ENCODE measurements at regions not wholly inside any gene's neighbourhood (a gene's known extent, or its start where the extent isn't known, plus 50 kb on each side); places are given as distances from the start of the nearest gene placed in this dataset.

DNA sequence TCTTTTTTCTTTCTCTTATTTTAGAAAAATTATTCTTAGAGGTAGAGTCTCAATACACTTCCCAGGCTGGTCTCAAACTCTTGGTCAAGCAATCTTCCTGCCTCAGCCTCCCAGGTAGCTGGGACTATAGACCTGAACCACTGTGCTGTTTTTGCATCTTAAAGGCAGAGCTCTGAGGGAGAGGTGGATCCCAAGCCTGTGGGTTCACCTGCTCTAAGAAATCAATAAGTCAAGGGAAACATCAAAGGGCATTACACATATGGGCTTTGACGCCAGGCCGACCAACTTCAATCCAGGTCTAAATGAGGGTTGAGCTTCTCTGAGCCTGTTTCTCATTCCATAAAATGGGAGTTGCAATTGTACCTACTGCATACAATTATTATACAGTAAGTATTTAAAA, 223.9 kb downstream of the LY86 start:
- ChIA-PET CTCF (interaction anchor here (1.2 kb wide), 1 partner anchor 431 kb away, joined by 4 read pairs; no protein-coding TSS in a partner anchor), POLR2A (no interaction called here)
- no peaks in the 10 kb centered on the region; the same call in 1 of the 2 replicates for H3K4me1 ChIP-seq (ENCODE audit: control insufficient read depth, insufficient read depth, low read length)
- no peaks in the 10 kb centered on the region for H3K9me3 ChIP-seq (ENCODE audit: control insufficient read depth, insufficient read depth, low read depth, low read length)
- no peak overlapping the region for H3K4me3 ChIP-seq (ENCODE audit: low read depth, low read length)
- no peak for TF ChIP-seq ZNF600 (tag by site-specific recombination; IDR thresholded peaks at IDR 0.05)
- no peak for TF ChIP-seq ZNF558 (tag by site-specific recombination; IDR thresholded peaks at IDR 0.05)
- no peak for TF ChIP-seq ZNF580 (tag by site-specific recombination; IDR thresholded peaks at IDR 0.05)
- TF ChIP-seq ZNF18 (tag by site-specific recombination; IDR thresholded peaks at IDR 0.05), result no peak
- TF ChIP-seq BCL11A (tag by site-specific recombination; IDR thresholded peaks at IDR 0.05; ENCODE audit: low read depth), result no peak
- TF ChIP-seq ZNF48 (tag by site-specific recombination; IDR thresholded peaks at IDR 0.05), result no peak
- TF ChIP-seq ZNF768 (tag by site-specific recombination; IDR thresholded peaks at IDR 0.05), result no peak
- no peak for TF ChIP-seq ZNF548 (tag by site-specific recombination; IDR thresholded peaks at IDR 0.05)
- no peak for TF ChIP-seq ZNF266 (tag by site-specific recombination; IDR thresholded peaks at IDR 0.05; ENCODE audit: low read depth)
- no peak for TF ChIP-seq RBAK (tag by site-specific recombination; IDR thresholded peaks at IDR 0.05)
- TF ChIP-seq ZNF623 (tag by site-specific recombination; IDR thresholded peaks at IDR 0.05), result no peak
- TF ChIP-seq ZNF561 (tag by site-specific recombination; IDR thresholded peaks at IDR 0.05; ENCODE audit: borderline replicate concordance), result no peak
- no peak for TF ChIP-seq ZNF211 (tag by site-specific recombination; IDR thresholded peaks at IDR 0.05; ENCODE audit: low read depth)
- no peak for TF ChIP-seq ZNF23 (tag by site-specific recombination; IDR thresholded peaks at IDR 0.05; ENCODE audit: borderline replicate concordance)
- H3K36me3 ChIP-seq (ENCODE audit: control insufficient read depth in 2 of 2, insufficient read depth in 1 of 2, low read length in 2 of 2), result no peaks in the 10 kb centered on the region
- H3K27ac ChIP-seq (ENCODE audit: extremely low read depth, low read depth, low read length), result no peak overlapping the region

- no peaks in the 10 kb centered on the region for H3K9me3 ChIP-seq (ENCODE audit: control insufficient read depth, insufficient read depth, low read depth, low read length)
- CTCF ChIA-PET, result interaction anchor here (0.9 kb wide), 1 partner anchor 428 kb away, joined by 8 read pairs; no protein-coding TSS in a partner anchor
- no peak overlapping the region for H3K27ac ChIP-seq (ENCODE audit: extremely low read depth, low read depth, low read length)
- H3K36me3 ChIP-seq (ENCODE audit: control insufficient read depth in 2 of 2, insufficient read depth in 1 of 2, low read length in 2 of 2), result no peaks in the 10 kb centered on the region
- H3K4me1 ChIP-seq (ENCODE audit: control insufficient read depth, insufficient read depth, low read length), result no peaks in the 10 kb centered on the region; the same call in 1 of the 2 replicates
- no peak overlapping the region for H3K4me3 ChIP-seq (ENCODE audit: low read depth, low read length)
- POLR2A ChIA-PET, result no interaction called here
- TF ChIP-seq MEIS1 (CRISPR knock-in tag; IDR thresholded peaks at IDR 0.05; ENCODE audit: borderline replicate concordance) (no peak), ZBTB7A (tag by site-specific recombination; IDR thresholded peaks at IDR 0.05; ENCODE audit: low read depth) (no peak), ZBTB1 (tag by site-specific recombination; IDR thresholded peaks at IDR 0.05) (no peak), ZNF214 (tag by site-specific recombination; IDR thresholded peaks at IDR 0.05; ENCODE audit: borderline replicate concordance) (no peak), ZNF610 (tag by site-specific recombination; IDR thresholded peaks at IDR 0.05; ENCODE audit: borderline replicate concordance) (no peak), SETDB1 (IDR thresholded peaks at IDR 0.05; ENCODE audit: insufficient read length, low read length) (no peak), ZNF148 (tag by site-specific recombination; IDR thresholded peaks at IDR 0.05; ENCODE audit: borderline replicate concordance) (no peak), ZNF623 (tag by site-specific recombination; IDR thresholded peaks at IDR 0.05) (no peak), ZNF473 (tag by site-specific recombination; IDR thresholded peaks at IDR 0.05) (no peak), ZFP37 (tag by site-specific recombination; IDR thresholded peaks at IDR 0.05) (no peak), ZNF76 (tag by site-specific recombination; IDR thresholded peaks at IDR 0.05; ENCODE audit: borderline replicate concordance, low read depth) (no peak)
- TF ChIP-seq, protein P1, sequence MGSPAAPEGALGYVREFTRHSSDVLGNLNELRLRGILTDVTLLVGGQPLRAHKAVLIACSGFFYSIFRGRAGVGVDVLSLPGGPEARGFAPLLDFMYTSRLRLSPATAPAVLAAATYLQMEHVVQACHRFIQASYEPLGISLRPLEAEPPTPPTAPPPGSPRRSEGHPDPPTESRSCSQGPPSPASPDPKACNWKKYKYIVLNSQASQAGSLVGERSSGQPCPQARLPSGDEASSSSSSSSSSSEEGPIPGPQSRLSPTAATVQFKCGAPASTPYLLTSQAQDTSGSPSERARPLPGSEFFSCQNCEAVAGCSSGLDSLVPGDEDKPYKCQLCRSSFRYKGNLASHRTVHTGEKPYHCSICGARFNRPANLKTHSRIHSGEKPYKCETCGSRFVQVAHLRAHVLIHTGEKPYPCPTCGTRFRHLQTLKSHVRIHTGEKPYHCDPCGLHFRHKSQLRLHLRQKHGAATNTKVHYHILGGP (tag by site-specific recombination; IDR thresholded peaks at IDR 0.05), result no peak
- TF ChIP-seq, protein P2, sequence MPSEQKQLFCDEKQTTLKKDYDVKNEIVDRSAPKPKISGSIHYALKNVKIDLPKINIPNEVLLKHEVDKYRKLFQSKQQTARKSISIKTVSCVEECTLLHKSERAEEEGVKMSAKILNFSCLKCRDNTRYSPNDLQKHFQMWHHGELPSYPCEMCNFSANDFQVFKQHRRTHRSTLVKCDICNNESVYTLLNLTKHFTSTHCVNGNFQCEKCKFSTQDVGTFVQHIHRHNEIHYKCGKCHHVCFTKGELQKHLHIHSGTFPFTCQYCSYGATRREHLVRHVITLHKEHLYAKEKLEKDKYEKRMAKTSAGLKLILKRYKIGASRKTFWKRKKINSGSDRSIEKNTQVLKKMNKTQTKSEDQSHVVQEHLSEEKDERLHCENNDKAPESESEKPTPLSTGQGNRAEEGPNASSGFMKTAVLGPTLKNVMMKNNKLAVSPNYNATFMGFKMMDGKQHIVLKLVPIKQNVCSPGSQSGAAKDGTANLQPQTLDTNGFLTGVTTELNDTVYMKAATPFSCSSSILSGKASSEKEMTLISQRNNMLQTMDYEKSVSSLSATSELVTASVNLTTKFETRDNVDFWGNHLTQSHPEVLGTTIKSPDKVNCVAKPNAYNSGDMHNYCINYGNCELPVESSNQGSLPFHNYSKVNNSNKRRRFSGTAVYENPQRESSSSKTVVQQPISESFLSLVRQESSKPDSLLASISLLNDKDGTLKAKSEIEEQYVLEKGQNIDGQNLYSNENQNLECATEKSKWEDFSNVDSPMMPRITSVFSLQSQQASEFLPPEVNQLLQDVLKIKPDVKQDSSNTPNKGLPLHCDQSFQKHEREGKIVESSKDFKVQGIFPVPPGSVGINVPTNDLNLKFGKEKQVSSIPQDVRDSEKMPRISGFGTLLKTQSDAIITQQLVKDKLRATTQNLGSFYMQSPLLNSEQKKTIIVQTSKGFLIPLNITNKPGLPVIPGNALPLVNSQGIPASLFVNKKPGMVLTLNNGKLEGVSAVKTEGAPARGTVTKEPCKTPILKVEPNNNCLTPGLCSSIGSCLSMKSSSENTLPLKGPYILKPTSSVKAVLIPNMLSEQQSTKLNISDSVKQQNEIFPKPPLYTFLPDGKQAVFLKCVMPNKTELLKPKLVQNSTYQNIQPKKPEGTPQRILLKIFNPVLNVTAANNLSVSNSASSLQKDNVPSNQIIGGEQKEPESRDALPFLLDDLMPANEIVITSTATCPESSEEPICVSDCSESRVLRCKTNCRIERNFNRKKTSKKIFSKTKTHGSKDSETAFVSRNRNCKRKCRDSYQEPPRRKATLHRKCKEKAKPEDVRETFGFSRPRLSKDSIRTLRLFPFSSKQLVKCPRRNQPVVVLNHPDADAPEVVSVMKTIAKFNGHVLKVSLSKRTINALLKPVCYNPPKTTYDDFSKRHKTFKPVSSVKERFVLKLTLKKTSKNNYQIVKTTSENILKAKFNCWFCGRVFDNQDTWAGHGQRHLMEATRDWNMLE (tag by site-specific recombination; conservative IDR thresholded peaks at IDR 0.05; ENCODE audit: low read depth), result no peak
Observed at GRCh38 chr6:6815732-6816131, 227.2 kb downstream of the LY86 start.

Measured in HEK293 (cell line).